ENCODE measurements at regions not wholly inside any gene's neighbourhood (a gene's known extent, or its start where the extent isn't known, plus 50 kb on each side); places are given as distances from the start of the nearest gene placed in this dataset.

GRCh38 chr14:58979325-58979724 lies 209.1 kb upstream of the DAAM1 start:
- Histone ChIP-seq H2BK120ac (replicated peaks; ENCODE audit: low read depth, low read length) (no peak overlapping the region), H4K20me1 (replicated peaks in 1 of 2; ENCODE audit: control insufficient read depth in 1 of 2, insufficient read depth in 2 of 2, low read length in 2 of 2) (no peaks in the 10 kb centered on the region), H4K91ac (replicated peaks; ENCODE audit: insufficient read length, low read length) (no peak overlapping the region), H3K36me3 (ENCODE audit: control insufficient read depth in 2 of 4, insufficient read depth in 4 of 4, low read length in 3 of 4) (no peaks in the 10 kb centered on the region), H4K8ac (ENCODE audit: extremely low read depth, insufficient read depth, low read length) (no peak overlapping the region; the same call in 1 of the 2 replicates), H2BK5ac (ENCODE audit: low read depth, low read length) (no peak overlapping the region), H2AK5ac (ENCODE audit: low read depth, low read length) (no peak overlapping the region), H3K27me3 (replicated peaks in 1 of 4; ENCODE audit: control insufficient read depth in 3 of 4, extremely low read depth in 1 of 4, insufficient read depth in 3 of 4, low read length in 3 of 4) (no peaks in the 10 kb centered on the region), H3K56ac (replicated peaks; ENCODE audit: insufficient read length, low read depth, low read length) (no peak overlapping the region), H3K4me3 (ENCODE audit: extremely low read depth in 1 of 4, insufficient read depth in 2 of 4, low read depth in 3 of 4, low read length in 4 of 4) (no peak overlapping the region), H3K9me3 (ENCODE audit: insufficient read depth in 2 of 2, low read depth in 1 of 2, low read length in 1 of 2) (no peaks in the 10 kb centered on the region), H3K4ac (replicated peaks; ENCODE audit: insufficient read length, low read depth, low read length) (no peak overlapping the region), H3K79me2 (ENCODE audit: control insufficient read depth in 1 of 2, insufficient read depth in 2 of 2, low read length in 2 of 2) (no peaks in the 10 kb centered on the region), H2BK12ac (ENCODE audit: low read depth, low read length) (no peak overlapping the region), H3K18ac (ENCODE audit: extremely low read depth, low read length) (no peak overlapping the region), H3K27ac (ENCODE audit: low read depth, low read length) (no peak overlapping the region), H4K5ac (ENCODE audit: insufficient read length, low read depth, low read length) (no peak overlapping the region), H3K4me1 (replicated peaks in 1 of 4; ENCODE audit: control insufficient read depth in 3 of 4, insufficient read depth in 4 of 4, low read length in 3 of 4) (no peaks in the 10 kb centered on the region), H3K14ac (ENCODE audit: insufficient read length) (no peak overlapping the region), H3K23me2 (ENCODE audit: low read depth, low read length) (no peaks in the 10 kb centered on the region), H2BK20ac (ENCODE audit: low read length) (no peak overlapping the region), H3K4me2 (ENCODE audit: insufficient read depth in 1 of 2, low read depth in 2 of 2, low read length in 2 of 2) (no peak overlapping the region), H3K9ac (replicated peaks in 1 of 4; ENCODE audit: extremely low read depth in 1 of 4, low read depth in 3 of 4, low read length in 3 of 4) (no peak overlapping the region), H2BK15ac (ENCODE audit: low read length) (no peak overlapping the region), H3K23ac (ENCODE audit: insufficient read length) (no peak overlapping the region), H3K79me1 (ENCODE audit: low read depth, low read length) (no peaks in the 10 kb centered on the region), H2AFZ (ENCODE audit: low read length) (0 out of 2 replicates have a peak overlapping the region, but pooled peaks have one; percentile 80)
- no peak for DNase-seq (ENCODE audit: low read depth in 1 of 2, low spot score in 2 of 2)
- ChIA-PET POLR2A (ENCODE audit: partially characterized antibody) (no interaction called here), CTCF (ENCODE audit: partially characterized antibody) (interaction anchor here (0.6 kb wide), 1 partner anchor 428 kb away, joined by 3 read pairs; no protein-coding TSS in a partner anchor)
- 93% methylated on average over 6 of the region's 6 CpGs; no CpG with 5 or more reads in 1 of the 2 experiments for WGBS, 2 experiments (ENCODE audit: extremely low coverage in 1 of 2, insufficient coverage in 1 of 2, insufficient read length in 1 of 2, insufficient replicate concordance in 2 of 2, low coverage in 1 of 2, low lambda C conversion rate in 2 of 2, missing lambda C conversion rate in 1 of 2)
- FAIRE-seq: no peak
- TF ChIP-seq TEAD4 (IDR thresholded peaks at IDR 0.05; ENCODE audit: low read depth, low read length): no peak
